Uterus (tissue), 2 donors: ENCODE measurements at regions not wholly inside any gene's neighbourhood (a gene's known extent, or its start where the extent isn't known, plus 50 kb on each side); places are given as distances from the start of the nearest gene placed in this dataset.

Experiments used
- CTCF ChIP-seq, 4 experiments: fragments of 200-600 bp in 2 of 4; fragments of 450-650 bp in 2 of 4; sonication (generic) in 2 of 4; IDR thresholded peaks; one replicate each; pipeline ENCODE4 v1.5.1; 2016 to 2019; ENCODE audit warnings: antibody characterized with exemption in 4 of 4, mild to moderate bottlenecking in 2 of 4, moderate library complexity in 1 of 4
- POLR2A ChIP-seq, 2 donors: fragments of 450-650 bp; IDR thresholded peaks; one replicate each; pipeline ENCODE4 v1.6.1; 2016; ENCODE audit warnings: antibody characterized with exemption in 2 of 2, mild to moderate bottlenecking in 1 of 2, moderate library complexity in 1 of 2

GRCh38 chr2:30048636-30049175 is 98.1 kb upstream of the YPEL5 start:
- TF ChIP-seq CTCF (IDR thresholded peaks at IDR 0.05) = no peak
- no peak for TF ChIP-seq POLR2A (IDR thresholded peaks at IDR 0.05)
